Stimulated activated CD4-positive, alpha-beta T cell treated with anti-CD3 and anti-CD28 coated beads, Interleukin-1b, Interleukin-23, amount 100 ng/mL, for 24 hours (primary cell): ENCODE measurements at regions not wholly inside any gene's neighbourhood (a gene's known extent, or its start where the extent isn't known, plus 50 kb on each side); places are given as distances from the start of the nearest gene placed in this dataset.
"Not testable (repeated sequence)": the region's sequence is repeated elsewhere in the genome, so short reads cannot be mapped to it uniquely, and the experiment has no call there.

Experiments used
- DNase-seq, 4 experiments: peaks; one replicate each; pipeline ENCODE4 v3.0.0-alpha.2; 2020; ENCODE audit warnings: low read depth in 4 of 4, low spot score in 1 of 4

DNA sequence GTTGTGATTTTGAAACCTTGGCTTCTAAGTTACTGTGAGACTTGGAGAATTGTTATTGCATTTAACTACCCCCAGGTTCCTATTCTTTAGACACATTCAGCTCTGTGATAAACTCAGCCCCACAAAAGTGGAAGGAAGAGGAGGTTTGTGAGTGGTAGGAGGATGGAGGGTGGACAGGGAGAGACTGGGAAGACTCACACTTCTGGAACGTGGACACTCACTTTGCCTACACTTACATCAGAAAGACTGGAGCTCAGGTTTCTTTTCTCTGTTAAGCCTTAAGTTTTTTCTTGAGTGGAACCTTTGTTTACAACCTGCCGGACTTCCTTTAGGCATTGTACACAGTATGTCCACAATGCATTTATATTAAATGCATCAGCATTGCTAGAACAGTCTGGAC is 99.0 kb downstream of the AREG start:
- DNase-seq: no peak

DNA sequence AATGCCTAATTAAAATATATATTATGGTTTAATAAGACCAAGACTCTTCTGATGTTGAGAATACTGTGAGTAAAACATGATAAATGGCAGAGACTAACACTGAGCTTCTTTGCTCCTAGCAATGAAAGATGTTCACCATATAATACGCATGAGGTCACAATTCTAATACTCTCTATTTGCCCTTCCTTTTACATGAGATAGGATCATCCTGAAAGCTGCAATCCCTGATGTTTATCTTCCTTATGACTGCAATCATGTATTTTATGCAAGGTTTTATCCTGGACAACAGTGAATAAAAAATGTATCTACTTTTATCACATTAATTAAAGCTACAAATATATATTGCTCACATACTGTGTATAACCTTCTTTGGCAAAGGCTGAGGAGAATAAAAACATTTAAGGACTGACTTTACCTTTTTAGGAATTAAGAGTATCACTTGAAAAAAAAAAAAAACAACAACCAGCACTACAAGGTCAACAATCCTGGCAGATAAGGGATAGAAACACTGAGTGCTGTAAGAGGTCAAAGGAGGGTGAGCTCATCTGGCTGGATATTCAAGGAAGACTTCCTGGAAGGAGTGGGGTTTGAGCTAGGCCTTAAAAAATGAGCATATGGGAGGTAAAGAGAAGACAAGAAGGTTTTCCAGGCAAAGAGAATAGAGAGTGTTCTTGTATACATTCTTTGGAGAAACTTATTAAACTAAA is 99.9 kb downstream of the AREG start:
- DNase-seq: no peak

DNA sequence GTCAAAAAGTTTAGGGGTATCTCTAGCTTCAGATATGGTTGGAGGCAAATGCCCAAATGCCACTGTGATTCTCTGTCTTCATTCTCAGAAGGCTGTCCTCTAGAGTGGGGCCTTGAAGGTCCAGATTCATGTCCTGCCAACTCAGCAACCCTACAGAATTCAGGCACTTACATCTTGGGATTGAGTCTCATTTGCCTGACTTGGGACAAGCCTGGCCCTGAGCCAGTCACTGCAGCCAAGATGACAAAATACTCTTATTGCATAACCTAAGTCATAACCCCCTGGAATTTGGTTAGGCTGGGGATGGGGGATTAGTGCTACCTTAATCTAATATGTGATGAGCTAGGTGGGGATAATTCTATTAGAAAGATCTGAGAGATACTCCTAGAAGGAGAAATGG is 100.5 kb downstream of the AREG start:
- DNase-seq: no peak

DNA sequence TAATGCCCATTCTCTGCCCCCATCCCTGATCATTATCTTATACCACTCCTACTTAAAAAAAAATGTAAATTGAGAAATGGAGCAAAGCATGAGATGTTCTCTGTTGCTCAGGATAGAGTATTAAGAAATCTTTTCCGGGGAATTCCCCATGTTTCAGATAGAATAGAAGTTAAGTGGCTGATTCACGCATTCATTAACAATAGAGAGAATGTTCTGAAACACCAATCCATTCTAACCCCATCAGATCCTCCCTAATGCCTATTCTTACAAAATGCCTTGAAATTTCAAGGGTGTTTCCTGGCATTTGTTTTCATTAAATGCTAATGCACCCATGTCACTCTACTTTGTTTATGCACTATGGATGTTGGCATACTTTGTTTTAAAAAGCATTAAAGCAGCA is 101.1 kb downstream of the AREG start:
- DNase-seq: no peak

DNA sequence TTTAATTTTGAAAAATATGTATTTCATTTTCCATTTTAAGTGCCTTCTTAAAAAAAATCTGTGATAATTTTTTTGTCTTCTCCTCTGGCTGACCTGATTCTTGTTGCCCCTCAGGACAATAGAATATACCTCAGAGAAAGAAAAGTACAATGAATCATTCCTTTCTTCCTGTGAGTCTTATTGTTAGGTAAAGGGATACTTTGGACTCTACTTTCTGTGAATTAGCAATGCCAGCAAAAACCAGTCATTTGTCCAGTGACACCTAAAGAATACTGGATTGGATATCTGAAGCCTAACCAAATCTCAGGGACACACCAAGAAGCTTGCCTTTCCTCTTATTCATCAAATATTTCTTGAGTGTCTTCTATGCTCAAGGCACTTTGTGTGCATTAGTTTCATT is 102.1 kb downstream of the AREG start:
- no peak for DNase-seq

DNA sequence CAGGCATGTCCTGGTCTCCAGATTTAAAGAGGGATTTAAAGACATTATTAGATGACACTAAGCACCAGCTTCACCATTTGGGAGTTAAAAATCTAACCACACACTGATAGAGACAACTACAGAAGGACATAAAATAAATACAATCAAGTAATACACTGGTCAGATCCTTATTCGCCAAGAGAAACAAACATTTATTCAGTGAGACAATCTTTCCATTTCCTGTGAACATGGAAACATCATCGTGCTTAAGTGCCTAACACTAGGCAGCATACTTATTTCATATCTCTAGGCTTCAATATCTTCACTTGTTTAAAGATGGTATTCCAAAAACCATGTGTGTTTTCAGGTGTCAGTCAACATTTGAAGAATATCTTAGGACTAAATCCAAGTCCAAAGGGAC is 103.6 kb downstream of the AREG start:
- DNase-seq: no peak

DNA sequence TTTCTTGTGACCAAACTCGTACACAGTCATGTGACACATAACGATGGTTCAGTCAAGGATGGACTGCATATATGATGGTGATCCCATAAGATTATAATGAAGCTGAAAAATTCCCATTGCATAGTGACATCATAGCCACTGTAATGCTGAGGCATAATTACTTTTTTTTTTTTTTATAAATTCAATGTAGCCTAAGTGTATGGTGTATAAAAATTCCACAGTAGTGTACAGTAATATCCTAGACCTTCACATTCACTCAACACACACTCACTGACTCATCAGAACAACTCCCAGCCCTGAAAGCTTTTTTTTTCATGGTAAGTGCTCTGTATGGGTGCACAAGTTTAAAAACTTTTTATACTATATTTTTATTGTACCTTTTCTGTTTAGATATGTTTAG is 105.0 kb downstream of the AREG start:
- DNase-seq: no peak

DNA sequence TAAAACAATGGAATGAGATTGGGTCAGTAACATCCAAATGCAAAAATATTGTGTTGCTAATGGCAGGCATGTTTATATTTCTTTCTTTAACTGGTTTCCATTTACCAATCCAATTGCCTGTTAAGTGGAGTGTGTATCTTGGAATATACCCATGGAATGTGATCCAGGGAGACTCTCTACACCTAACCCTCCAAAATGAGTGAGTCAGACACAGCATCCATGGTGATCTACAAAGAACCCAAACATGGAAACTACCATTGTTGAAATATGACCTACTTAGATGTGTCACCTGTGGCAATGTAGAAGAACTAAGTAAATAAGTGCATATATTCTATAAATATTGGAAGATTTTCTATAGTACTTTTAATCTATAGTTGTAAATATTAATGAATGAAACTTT is 110.3 kb downstream of the AREG start:
- DNase-seq: no peak

DNA sequence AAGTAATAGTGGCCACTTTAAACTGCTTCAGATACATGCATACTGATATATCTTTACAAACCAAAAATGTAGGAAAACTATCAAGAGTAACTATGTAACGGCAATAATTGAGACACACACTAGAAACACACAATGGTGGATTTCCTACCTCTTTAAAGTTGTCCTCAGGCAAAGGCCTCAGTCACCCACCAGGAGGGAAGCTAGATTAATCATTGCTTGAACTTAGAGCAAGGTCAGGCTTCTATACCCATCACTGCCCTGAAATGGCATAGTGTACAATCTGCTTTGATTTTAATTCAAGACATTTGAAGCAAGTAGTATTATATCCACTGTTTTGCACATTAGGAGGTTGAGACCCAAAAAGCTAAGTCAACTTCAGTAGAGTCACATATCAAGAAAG is 110.9 kb downstream of the AREG start:
- no peak for DNase-seq

DNA sequence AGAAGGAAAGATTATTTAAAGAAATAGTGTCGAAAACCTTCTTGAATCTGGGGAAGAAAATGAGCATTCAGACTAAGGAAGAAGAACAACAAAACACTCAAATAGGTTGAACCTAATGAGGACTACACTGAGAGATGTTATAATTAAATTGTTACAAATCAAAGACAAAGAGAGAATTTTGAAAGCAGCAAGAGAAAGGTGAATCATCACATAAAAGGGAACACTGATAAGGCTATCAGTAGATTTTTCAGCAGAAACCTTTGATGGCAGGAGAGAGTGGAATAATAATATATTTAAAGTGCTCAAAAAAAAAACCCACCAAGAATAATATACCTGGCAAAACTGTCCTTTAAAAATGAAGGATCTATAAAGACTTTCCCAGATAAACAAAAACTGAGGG is 114.9 kb downstream of the AREG start:
- no peak for DNase-seq

DNA sequence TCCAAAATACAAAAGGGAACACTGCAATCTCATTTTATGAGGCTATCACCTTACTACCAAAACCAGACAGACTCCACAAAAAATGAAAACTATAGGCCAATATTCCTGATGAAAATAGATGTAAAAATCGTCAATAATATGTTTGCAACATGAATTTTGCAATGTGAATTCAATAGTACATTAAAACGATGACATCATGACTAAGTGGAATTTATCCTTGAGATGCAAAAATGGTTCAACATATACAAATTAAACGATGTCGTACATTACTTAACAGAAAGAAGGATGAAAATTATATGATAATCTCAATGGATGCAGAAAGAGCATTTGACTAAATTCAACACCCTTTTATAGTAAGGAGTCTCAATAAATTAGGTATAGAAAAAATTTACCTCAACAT is 123.0 kb downstream of the AREG start:
- DNase-seq: no peak

DNA sequence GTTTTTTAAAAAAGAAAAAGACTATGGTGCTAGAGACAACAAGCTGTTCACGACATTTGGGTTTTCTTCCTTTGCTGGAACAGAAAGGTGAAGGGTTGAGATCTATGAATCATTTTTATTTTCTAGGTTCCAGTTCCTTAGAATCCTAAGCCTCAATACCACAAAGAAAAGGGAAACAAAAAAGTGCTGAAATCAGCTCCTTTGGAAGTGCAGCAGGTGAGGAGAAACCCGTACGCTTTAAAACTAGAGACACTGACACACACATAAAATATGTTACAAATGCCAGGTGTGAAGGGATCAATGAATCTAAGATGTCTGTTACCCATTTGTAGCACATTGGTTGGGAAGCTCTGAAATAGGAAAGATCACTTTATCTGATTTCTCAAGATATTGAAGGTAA is 125.2 kb downstream of the AREG start:
- DNase-seq: no peak

DNA sequence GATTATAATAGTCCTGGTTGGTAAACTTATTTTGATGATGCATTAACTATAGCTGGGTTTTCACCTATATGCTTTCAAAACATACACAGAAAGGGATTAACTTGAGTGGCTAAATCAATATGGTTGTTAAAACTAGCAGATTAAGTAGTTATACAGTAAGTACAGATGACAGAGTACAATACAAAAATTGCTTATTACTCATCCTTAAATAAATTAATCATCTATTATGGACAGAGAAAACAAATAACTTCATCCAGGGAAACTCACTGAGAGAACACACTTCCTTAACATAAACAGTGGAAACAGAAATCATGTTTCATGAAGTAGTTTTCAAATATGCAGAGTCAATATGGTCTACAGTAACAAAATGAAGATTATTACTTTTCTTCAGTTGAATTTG is 133.4 kb downstream of the AREG start:
- DNase-seq: no peak

DNA sequence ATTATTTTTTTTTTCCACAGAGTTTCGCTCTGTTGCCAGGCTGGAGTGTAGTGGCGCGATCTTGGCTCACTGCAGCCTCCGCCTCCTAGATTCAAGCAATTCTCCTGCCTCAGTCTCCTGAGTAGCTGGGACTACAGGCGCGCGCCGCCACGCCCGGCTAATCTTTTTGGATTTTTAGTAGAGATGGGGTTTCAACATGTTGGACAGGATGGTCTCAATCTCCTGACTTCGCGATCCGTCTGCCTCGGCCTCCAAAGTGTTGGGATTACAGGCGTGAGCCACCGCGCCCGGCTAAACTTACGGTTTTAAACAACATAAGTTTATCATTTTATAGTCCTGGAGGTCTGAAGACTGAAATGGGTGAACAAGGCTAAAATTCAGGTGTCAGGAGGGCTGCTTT is 133.9 kb downstream of the AREG start:
- not testable (repeated sequence) for DNase-seq

DNA sequence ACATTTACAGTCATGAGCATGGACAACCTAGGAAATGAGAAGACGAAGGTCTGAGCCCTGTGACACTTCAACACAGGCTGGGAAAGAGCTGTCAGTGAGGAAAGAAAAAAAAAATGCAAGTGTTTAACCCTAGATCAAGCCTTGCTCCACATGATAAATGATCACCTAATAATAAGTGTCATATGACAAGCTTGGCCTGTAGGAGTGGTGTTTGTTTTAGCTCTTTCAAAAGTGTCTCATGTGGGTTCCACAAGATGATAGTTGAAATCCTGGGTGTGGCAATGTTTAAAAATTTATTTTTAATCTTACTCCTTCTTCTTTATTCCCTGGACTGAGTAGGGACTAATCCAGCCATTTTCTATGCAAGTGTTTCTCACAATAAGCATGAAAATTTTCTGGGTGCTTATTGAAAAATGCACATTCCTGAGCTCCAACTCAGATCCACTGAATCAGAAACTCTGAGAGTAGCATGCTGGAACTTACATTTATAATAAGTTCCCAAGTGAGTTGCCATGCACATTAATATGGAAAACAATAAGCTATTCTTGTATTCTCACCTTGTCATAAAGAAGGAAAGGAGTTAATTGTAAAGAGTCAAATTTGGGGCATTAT is 138.3 kb downstream of the AREG start:
- DNase-seq: no peak

DNA sequence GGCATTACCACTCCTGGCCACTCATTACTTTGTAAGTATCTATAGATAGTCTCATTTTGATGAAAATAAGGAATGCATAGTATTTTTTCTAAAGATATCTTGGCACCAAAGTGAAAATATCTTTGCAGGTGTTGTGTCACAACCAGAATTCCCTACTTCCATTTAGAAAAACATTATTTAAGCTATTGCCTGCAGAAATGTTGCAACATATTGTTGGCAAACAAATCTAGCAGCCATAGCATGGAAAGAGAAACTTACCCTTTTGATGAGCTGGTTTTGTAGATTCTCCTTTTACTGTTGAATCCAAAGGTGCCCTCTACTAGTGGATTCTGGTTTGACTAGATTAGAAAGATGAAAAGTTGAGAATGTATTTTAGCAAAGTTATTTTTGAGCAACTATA is 138.8 kb downstream of the AREG start:
- no peak for DNase-seq

DNA sequence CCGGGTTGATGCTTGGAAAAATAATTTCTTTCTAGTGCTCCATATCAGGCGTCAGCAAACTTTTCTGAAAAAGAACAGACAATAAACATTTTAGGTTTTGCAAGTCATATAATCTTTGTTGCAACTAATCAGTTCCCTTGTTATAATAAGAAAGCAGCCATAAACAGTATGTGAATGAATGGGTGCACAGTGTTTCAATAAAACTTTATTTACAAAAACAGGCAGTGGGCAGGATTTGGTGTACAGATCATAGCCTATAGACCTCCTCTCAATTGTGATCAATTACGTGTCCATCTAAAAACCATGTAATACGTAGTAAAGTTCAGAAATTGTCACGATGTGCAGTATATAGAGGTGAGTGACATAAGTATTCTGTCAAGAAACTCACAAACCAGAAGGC is 143.4 kb downstream of the AREG start:
- DNase-seq: no peak

DNA sequence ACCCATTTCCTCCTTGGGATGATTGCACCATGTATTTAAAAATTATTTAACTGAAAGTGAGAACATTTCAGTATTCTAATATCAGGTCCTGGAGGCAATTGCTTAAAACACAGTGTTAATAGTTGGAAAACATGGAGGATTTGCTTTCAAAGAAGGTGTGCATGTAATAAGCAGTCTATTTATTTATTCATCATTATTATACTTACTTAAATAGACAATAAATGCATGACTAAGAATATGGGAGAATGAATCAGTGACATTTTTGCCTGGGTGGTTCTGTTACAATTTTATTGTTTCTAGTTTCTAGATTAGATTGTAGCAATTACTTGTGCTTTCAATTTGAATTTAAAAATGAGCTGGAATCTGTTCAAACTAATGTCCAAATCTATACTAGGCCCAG is 145.5 kb downstream of the AREG start:
- DNase-seq: no peak

DNA sequence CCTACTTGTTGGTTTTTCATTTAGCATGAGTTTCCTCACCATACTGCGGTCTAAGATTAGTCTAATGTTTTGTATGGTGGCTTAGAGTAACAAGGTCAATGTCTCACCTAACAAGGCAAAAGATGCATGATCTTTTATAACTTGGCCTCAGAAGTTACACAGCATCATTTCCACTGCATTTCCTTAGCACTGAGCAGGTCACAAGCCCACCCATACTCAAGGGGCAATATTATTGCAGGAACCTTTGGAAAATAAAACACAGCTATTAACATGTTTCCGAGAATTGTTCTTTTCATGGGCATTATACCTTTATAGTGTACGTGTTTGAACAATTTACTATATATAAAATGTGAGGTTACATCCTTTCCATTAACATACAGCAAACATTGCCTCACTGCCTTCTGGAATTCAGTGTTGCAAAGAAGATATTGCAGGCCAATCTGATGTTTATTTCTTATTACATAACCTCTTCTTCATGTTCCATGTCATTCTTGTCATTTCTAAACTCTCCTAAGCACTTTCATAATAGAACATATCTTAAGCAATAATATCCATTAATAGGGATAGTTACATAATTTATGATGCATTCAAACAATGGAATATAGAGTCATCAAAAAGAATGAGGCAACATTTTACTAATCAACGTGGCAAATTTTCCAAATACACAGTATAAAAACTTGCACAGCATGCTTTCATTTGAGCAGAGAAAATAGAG is 153.8 kb downstream of the AREG start:
- no peak for DNase-seq

DNA sequence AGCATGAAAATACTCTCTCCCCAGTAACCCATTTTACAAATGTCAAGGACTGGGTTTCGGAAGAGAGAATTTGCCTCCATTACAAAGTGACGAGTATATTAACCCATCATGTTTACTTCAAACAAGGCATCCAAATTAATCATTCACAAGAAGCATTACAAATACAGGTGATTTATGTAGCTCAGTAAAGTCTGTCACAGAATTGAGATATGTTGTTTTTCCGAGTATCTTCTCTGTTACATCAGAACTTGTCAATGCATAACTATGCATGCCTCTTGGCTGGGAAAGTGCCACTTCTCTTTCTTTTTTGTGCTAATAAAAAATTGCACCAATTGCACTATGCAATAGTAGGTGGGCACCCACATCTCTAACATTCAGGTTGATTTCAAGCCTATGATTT is 158.2 kb downstream of the AREG start:
- DNase-seq: no peak

DNA sequence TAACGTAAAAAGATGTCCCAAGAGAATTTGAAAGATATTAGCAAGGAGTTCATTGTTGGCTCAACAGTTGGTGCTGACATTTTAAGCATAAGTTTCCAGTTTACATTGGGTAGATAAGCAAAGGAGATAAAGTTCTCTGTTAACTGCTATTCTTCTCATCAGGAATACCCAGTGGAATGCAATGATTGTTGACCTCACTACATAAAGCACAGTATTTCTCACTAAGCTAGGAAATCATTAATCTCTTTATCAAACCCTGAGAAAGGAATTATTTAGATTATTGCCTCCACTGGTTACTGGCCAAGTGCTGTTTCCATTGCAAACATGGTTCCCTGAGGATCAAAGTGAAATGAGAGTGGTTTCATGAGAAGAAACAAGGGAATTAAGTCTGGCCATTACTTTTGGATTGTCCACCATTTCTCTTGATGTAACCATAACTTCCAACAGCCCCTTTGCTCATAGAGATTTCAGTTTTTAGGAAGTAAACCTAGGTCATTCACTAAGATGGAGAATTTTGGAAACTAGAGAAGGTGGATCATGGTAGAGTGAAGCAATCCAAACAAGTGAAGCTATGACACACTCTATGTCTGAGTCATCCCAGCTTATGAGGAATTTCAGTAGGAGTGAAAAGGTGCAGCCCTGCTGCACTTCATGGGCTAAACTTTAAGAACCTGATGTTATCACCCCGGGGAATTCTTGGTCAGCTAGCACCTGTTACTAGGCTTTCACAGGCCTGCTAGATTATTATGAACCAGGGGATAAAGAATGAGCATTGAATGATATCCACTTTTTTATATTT is 163.4 kb downstream of the AREG start:
- no peak for DNase-seq

DNA sequence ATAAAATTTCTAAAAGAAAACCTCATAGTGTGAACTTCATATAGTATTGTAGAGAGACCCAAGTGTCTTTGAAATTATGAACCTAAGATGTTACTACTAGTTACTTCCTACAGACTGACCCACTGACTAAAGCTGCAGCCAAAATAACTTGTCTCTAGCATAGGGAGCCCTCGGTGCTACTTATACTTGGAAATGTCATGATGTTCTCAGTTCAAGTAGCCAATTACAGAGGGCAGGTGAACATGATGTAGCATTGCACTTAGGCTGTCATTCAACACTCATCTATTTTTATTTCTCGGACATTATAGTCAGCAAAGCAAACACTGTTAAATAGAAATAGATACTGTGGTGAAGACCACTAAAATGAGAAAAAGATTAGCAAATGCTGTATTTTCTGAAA is 165.6 kb downstream of the AREG start:
- DNase-seq: no peak
